ENCODE measurements at regions not wholly inside any gene's neighbourhood (a gene's known extent, or its start where the extent isn't known, plus 50 kb on each side); places are given as distances from the start of the nearest gene placed in this dataset.

- Histone ChIP-seq H3K4me1 (ENCODE audit: control insufficient read depth in 1 of 2, insufficient read depth in 1 of 2, low read depth in 1 of 2, low read length in 1 of 2) (no peaks in the 10 kb centered on the region), H3K36me3 (no peaks in the 10 kb centered on the region), H3K27ac (no peak overlapping the region), H3K4me3 (ENCODE audit: low read depth in 1 of 2, low read length in 1 of 2) (no peak overlapping the region), H3K27me3 (no peaks in the 10 kb centered on the region), H3K9me3 (no peaks in the 10 kb centered on the region)
- no peak for TF ChIP-seq CTCF (IDR thresholded peaks at IDR 0.05)
Measured at GRCh38 chr6:80674669-80675068, 568.2 kb downstream of the BCKDHB start.

- Histone ChIP-seq H3K4me3 (ENCODE audit: low read depth in 1 of 2, low read length in 1 of 2) (no peak overlapping the region), H3K9me3 (no peaks in the 10 kb centered on the region), H3K36me3 (no peaks in the 10 kb centered on the region), H3K27me3 (no peaks in the 10 kb centered on the region), H3K4me1 (ENCODE audit: control insufficient read depth in 1 of 2, insufficient read depth in 1 of 2, low read depth in 1 of 2, low read length in 1 of 2) (no peaks in the 10 kb centered on the region), H3K27ac (no peak overlapping the region)
- TF ChIP-seq CTCF (IDR thresholded peaks at IDR 0.05): no peak
Measured at GRCh38 chr6:80673367-80673766, 566.9 kb downstream of the BCKDHB start.

- no peak for TF ChIP-seq CTCF (IDR thresholded peaks at IDR 0.05)
- Histone ChIP-seq H3K9me3 (no peaks in the 10 kb centered on the region), H3K4me3 (ENCODE audit: low read depth in 1 of 2, low read length in 1 of 2) (no peak overlapping the region), H3K4me1 (ENCODE audit: control insufficient read depth in 1 of 2, insufficient read depth in 1 of 2, low read depth in 1 of 2, low read length in 1 of 2) (no peaks in the 10 kb centered on the region), H3K27me3 (no peaks in the 10 kb centered on the region), H3K27ac (no peak overlapping the region), H3K36me3 (no peaks in the 10 kb centered on the region)
Measured at GRCh38 chr6:80667006-80667405, 560.5 kb downstream of the BCKDHB start.

- no peaks in the 10 kb centered on the region for H3K4me1 ChIP-seq (ENCODE audit: control insufficient read depth in 1 of 2, insufficient read depth in 1 of 2, low read depth in 1 of 2, low read length in 1 of 2)
- no peaks in the 10 kb centered on the region for H3K36me3 ChIP-seq
- H3K4me3 ChIP-seq (ENCODE audit: low read depth in 1 of 2, low read length in 1 of 2): no peak overlapping the region
- H3K27ac ChIP-seq: no peak overlapping the region
- no peaks in the 10 kb centered on the region for H3K9me3 ChIP-seq
- no peak for TF ChIP-seq CTCF (IDR thresholded peaks at IDR 0.05)
- no peaks in the 10 kb centered on the region for H3K27me3 ChIP-seq
Measured at GRCh38 chr6:80658926-80659325, 552.5 kb downstream of the BCKDHB start.

- Histone ChIP-seq H3K4me1 (ENCODE audit: control insufficient read depth in 1 of 2, insufficient read depth in 1 of 2, low read depth in 1 of 2, low read length in 1 of 2) (no peaks in the 10 kb centered on the region), H3K36me3 (no peaks in the 10 kb centered on the region), H3K9me3 (no peaks in the 10 kb centered on the region), H3K27me3 (no peaks in the 10 kb centered on the region), H3K27ac (no peak overlapping the region), H3K4me3 (ENCODE audit: low read depth in 1 of 2, low read length in 1 of 2) (no peak overlapping the region)
- TF ChIP-seq CTCF (IDR thresholded peaks at IDR 0.05): no peak
Measured at GRCh38 chr6:80647156-80647555, 540.7 kb downstream of the BCKDHB start.

GRCh38 chr6:80643881-80644280, 537.4 kb downstream of the BCKDHB start:
- Histone ChIP-seq H3K27ac (no peak overlapping the region), H3K36me3 (no peaks in the 10 kb centered on the region), H3K4me1 (ENCODE audit: control insufficient read depth in 1 of 2, insufficient read depth in 1 of 2, low read depth in 1 of 2, low read length in 1 of 2) (no peaks in the 10 kb centered on the region), H3K9me3 (no peaks in the 10 kb centered on the region), H3K27me3 (no peaks in the 10 kb centered on the region), H3K4me3 (ENCODE audit: low read depth in 1 of 2, low read length in 1 of 2) (no peak overlapping the region)
- no peak for TF ChIP-seq CTCF (IDR thresholded peaks at IDR 0.05)

Data from neutrophil (primary cell).